ENCODE measurements at regions not wholly inside any gene's neighbourhood (a gene's known extent, or its start where the extent isn't known, plus 50 kb on each side); places are given as distances from the start of the nearest gene placed in this dataset.

DNA sequence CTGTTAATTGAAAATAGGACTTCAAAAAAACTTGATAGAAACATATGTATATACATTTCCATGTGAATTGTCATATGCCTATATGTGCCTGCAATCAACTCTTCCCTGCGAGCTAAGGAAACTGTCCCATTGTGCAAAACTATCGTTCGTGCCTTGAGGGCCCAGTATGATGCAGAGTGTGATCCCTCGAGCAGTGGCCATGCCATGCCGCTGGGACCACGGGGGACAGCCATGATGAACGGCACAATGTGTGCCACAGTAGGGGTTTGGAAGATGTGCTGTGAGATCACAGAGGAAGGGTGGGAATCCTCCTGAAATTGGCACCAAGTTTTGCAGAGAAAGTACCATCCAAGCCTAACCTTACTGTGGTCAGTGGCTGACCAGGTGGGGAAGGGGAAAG is 118.1 kb upstream of the SOX1 start:
- Mint-ChIP-seq H3K4me1 (ENCODE audit: low read depth) (no peaks in the 10 kb centered on the region), H3K27ac (no peak overlapping the region), H3K4me3 (no peak overlapping the region), H3K36me3 (no peaks in the 10 kb centered on the region), H3K9me3 (peaks cover 4% of the 10 kb centered on the region), H3K27me3 (peaks cover 7% of the 10 kb centered on the region)
- DNase-seq = no peak
- CTCF ChIA-PET = no interaction called here
- intact Hi-C loops (cut with micrococcal nuclease) = no loop called here
- POLR2A ChIA-PET = no interaction called here

DNA sequence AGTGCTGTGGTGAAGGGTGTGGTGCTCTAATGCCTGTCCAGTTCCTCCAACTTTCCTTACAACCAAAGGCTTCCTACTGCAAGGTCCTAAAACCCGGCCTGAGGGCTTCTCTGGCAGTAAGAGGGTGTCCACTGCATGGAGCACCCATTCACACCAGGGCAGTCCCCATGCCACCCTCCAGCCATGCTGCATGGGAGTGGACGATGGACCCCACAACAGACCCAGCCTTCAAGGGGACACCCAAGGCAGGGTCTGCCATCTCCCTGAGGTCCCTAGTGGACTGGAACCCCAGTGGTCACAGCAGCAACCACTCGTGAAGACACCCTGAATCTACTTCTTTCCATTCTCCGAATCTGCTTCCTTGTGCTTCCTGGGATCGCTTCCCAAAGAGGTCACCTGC is 117.6 kb upstream of the SOX1 start:
- H3K36me3 Mint-ChIP-seq = no peaks in the 10 kb centered on the region
- no peaks in the 10 kb centered on the region for H3K4me1 Mint-ChIP-seq (ENCODE audit: low read depth)
- POLR2A ChIA-PET = no interaction called here
- H3K27me3 Mint-ChIP-seq = peaks cover 7% of the 10 kb centered on the region
- CTCF ChIA-PET = no interaction called here
- H3K27ac Mint-ChIP-seq = no peak overlapping the region
- intact Hi-C loops (cut with micrococcal nuclease) = no loop called here
- H3K9me3 Mint-ChIP-seq = peaks cover 4% of the 10 kb centered on the region
- H3K4me3 Mint-ChIP-seq = no peak overlapping the region
- DNase-seq = no peak

DNA sequence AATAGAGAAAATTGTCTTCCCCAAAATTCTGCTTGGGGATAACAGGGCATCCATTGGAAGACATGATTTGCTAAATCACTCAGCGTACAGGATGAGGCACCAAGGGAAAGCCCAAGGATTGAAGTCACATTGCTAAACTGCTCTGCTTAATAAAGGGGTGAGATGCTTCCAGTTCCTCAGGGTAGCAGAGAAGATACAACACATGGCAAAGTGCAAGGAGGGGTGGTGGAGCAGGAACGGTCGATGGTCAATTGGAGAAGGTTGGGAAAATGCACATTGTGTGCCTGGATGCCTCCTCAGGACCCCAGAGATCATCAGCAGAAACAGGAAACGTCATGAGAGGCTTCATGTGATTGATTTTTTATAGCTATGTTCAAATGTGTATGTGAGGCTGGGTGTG is 116.3 kb upstream of the SOX1 start:
- Mint-ChIP-seq H3K27me3 (peaks cover 5% of the 10 kb centered on the region), H3K27ac (no peak overlapping the region), H3K36me3 (no peaks in the 10 kb centered on the region), H3K9me3 (peaks cover 4% of the 10 kb centered on the region), H3K4me1 (ENCODE audit: low read depth) (no peaks in the 10 kb centered on the region), H3K4me3 (no peak overlapping the region)
- no peak for DNase-seq
- ChIA-PET CTCF (no interaction called here), POLR2A (no interaction called here)
- intact Hi-C loops (cut with micrococcal nuclease) = no loop called here

DNA sequence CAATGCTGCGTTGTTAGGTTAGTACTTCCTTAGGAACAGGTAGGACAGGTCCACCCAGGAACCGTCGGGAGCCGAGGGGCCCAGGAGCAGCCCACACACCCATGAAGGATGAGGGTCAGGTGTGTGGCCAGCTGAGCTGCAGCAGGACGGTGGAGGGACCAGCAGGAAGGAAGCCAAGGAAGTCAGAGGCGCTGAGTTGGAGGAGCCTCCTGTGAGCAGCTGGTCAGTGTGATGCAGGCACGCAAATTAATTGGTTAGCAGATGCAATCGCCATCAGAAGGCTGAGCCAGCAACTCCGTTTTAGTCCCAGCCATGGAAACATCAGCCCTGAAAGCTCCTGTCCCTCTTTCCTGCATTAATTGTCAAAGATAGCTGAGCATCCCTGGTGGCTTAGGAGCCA is 114.9 kb upstream of the SOX1 start:
- Mint-ChIP-seq H3K9me3 (peaks cover 4% of the 10 kb centered on the region), H3K27ac (no peak overlapping the region), H3K4me3 (no peak overlapping the region), H3K36me3 (no peaks in the 10 kb centered on the region), H3K4me1 (ENCODE audit: low read depth) (no peaks in the 10 kb centered on the region), H3K27me3 (peaks cover 3% of the 10 kb centered on the region)
- ChIA-PET CTCF (no interaction called here), POLR2A (no interaction called here)
- no peak for DNase-seq
- intact Hi-C loops (cut with micrococcal nuclease) = no loop called here

DNA sequence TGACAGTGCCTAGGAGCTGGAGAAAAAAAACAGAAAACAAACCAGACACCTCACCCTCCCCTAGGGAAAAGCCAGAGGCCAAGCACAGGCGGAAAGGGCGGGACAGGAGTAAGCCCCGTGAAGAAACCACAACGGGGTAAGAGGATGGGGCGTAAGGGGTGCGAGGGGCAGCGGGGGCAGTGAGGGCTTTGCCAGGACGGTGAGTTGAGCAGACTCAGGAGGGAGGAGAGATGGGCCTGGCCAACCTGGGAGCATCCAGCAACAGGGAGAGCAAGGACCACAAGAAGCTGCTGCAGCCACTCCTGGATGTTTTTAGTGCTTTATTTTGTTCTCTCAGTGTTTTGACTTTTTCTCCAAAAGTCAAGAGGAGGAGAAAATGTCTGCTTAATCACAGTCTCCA is 114.1 kb upstream of the SOX1 start:
- CTCF ChIA-PET = no interaction called here
- intact Hi-C loops (cut with micrococcal nuclease) = no loop called here
- peaks cover 4% of the 10 kb centered on the region for H3K9me3 Mint-ChIP-seq
- DNase-seq = no peak
- H3K27ac Mint-ChIP-seq = no peak overlapping the region
- POLR2A ChIA-PET = no interaction called here
- H3K4me1 Mint-ChIP-seq (ENCODE audit: low read depth) = no peaks in the 10 kb centered on the region
- no peaks in the 10 kb centered on the region for H3K36me3 Mint-ChIP-seq
- H3K4me3 Mint-ChIP-seq = no peak overlapping the region
- peaks cover 3% of the 10 kb centered on the region for H3K27me3 Mint-ChIP-seq

DNA sequence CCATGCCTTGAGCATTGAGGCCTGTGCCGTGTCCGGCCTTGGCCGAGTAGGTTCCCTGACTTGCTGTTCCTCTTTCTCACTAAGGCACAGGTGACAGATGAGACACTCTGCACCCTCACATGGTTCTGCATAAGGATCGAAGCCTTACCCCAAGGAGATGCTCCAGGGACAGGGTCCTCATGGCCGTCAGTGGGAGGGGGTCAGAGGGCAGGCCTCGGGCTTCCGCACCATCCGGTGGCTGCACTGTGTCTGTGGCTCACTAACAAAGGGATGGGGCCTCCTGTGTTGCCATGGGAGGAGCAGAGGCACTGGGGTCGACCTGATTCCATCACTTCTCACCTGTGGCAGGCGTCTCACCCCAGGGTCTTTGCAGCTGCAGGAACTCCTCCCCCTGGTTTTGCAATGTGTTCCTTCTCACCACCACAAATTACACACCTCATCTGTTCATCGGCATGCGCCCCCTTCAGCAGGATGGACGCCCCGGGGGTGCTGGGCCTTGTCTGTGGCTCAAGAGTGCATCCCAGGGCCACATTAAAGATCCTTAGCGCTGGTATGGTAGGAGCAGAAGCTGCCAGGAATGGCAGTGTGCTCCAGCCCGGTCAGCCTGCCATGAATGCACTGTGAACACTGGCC is 113.3 kb upstream of the SOX1 start:
- H3K4me1 Mint-ChIP-seq (ENCODE audit: low read depth) = no peaks in the 10 kb centered on the region
- ChIA-PET POLR2A (no interaction called here), CTCF (no interaction called here)
- no peak overlapping the region for H3K27ac Mint-ChIP-seq
- no peak overlapping the region for H3K4me3 Mint-ChIP-seq
- no peaks in the 10 kb centered on the region for H3K36me3 Mint-ChIP-seq
- no peaks in the 10 kb centered on the region for H3K27me3 Mint-ChIP-seq
- DNase-seq = no peak
- peaks cover 4% of the 10 kb centered on the region for H3K9me3 Mint-ChIP-seq
- intact Hi-C loops (cut with micrococcal nuclease) = no loop called here

DNA sequence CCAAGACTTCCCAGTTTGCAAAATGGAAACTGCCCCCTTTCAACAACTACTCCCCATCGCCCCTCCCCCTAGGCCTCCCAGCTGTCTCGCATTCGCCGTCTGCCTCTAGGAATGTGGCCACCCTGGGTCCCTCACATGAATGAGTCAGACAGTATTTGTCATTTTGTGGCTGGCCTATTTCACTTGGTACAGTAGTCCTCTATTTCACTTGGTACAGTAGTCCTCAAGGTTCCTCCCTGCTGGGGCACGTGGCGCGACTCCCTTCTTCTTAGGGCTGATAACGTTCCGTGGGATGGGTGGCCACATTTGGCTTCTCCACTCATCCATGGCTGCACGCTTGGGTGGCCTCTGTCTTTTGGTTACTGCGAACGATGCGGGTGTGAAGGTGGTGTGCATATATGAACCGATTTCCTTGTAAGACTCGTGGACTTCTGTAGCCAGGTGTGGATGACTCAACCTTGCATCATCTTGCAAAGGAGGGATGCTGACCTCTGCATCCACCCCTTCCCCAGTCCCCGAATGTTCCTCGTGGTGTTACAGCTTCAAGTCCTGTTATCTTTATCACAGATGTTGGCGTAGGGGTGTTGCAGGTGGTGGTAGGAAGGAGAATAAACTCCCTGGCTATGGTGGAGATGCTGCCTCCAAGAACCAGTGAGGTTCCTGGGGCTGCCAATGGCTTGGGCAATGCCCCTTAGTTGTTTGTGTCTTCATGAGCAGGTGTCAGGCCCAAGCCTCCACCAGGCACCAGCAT is 112.1 kb upstream of the SOX1 start:
- no peak overlapping the region for H3K4me3 Mint-ChIP-seq
- no peaks in the 10 kb centered on the region for H3K4me1 Mint-ChIP-seq (ENCODE audit: low read depth)
- H3K9me3 Mint-ChIP-seq = peaks cover 4% of the 10 kb centered on the region
- intact Hi-C loops (cut with micrococcal nuclease) = no loop called here
- no peak for DNase-seq
- POLR2A ChIA-PET = no interaction called here
- CTCF ChIA-PET = no interaction called here
- no peak overlapping the region for H3K27ac Mint-ChIP-seq
- H3K36me3 Mint-ChIP-seq = no peaks in the 10 kb centered on the region
- H3K27me3 Mint-ChIP-seq = no peaks in the 10 kb centered on the region

DNA sequence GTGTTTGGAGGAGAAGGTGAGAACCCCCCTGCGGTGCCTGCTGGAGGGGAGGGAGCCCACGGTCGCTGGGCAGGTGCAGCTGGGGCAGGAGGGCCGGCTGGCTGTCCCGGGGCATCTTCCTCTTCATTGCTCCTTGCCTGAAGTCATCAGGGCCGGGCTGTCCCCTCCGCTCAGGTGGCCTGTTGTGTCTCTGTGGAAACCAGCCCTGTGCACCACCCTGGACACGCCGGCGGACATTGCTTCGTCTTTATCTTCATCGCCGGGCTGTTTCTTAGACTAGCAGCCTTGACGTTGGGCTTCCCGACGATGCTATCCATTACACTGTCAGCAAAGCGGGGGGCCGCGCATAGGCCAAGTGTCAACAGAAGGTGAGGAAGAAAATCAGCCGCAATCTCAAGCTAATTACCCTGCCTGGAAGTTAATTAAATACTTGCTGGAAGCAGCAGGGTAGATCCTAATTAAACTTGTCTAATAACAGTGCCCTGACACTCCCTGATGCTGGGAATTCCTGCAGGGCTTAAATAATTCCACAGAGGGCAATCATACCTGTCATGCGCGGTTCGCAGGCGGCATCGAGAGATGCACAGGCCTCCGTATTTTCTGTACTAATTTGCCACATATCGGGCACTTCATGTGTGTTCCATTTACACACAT is 111.4 kb upstream of the SOX1 start:
- no peak for DNase-seq
- H3K27ac Mint-ChIP-seq = no peak overlapping the region
- intact Hi-C loops (cut with micrococcal nuclease) = no loop called here
- H3K4me3 Mint-ChIP-seq = no peak overlapping the region
- CTCF ChIA-PET = no interaction called here
- no peaks in the 10 kb centered on the region for H3K4me1 Mint-ChIP-seq (ENCODE audit: low read depth)
- POLR2A ChIA-PET = no interaction called here
- H3K36me3 Mint-ChIP-seq = no peaks in the 10 kb centered on the region
- peaks cover 4% of the 10 kb centered on the region for H3K9me3 Mint-ChIP-seq
- no peaks in the 10 kb centered on the region for H3K27me3 Mint-ChIP-seq

DNA sequence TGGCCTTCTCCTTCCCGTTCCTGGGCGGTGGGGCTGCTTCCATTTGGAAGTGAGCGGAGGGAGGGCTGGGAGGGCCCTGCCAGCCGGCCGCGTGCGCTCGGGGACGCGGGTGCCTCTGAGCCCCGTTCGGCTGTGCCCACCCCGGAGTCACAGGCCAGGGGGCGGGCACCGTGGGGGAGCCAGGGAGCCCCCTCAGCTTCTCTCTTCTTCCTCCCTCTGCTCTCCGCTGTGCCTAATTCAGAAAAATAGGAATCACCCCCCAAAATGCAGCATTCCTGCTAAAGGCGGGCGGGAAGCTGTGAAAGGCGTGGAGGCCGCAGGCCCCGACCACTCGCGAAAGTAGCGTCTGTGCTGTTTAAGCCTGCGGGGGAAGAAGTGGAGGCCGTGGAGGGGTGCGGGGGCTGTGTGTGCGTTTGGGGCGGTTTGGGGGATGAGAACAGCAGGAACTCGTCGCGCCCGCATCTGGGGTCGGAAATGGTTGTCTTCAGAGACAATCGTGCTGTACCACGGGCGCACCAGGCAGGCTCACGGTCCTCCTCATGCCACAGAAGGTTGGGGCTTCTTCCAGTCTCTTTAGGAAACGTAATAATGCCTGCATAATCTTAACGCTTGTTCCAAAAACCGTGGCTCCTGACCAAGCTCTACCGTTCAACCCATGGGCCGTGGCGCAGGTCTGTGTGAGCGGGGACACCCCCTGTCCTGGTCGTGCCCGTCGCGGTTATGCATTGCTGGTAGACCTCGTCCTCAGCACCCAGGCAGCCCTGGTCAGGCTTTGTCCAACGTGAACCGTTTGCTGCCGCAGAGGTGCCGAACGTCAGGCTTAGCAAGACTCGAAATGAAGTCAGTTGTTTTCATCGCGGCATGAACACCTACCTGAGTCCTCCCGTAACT is 110.4 kb upstream of the SOX1 start:
- DNase-seq = no peak
- POLR2A ChIA-PET = no interaction called here
- Mint-ChIP-seq H3K4me3 (no peak overlapping the region), H3K27ac (no peak overlapping the region), H3K27me3 (no peaks in the 10 kb centered on the region), H3K36me3 (no peaks in the 10 kb centered on the region), H3K4me1 (ENCODE audit: low read depth) (no peaks in the 10 kb centered on the region), H3K9me3 (no peaks in the 10 kb centered on the region)
- intact Hi-C loops (cut with micrococcal nuclease) = no loop called here
- CTCF ChIA-PET = no interaction called here

DNA sequence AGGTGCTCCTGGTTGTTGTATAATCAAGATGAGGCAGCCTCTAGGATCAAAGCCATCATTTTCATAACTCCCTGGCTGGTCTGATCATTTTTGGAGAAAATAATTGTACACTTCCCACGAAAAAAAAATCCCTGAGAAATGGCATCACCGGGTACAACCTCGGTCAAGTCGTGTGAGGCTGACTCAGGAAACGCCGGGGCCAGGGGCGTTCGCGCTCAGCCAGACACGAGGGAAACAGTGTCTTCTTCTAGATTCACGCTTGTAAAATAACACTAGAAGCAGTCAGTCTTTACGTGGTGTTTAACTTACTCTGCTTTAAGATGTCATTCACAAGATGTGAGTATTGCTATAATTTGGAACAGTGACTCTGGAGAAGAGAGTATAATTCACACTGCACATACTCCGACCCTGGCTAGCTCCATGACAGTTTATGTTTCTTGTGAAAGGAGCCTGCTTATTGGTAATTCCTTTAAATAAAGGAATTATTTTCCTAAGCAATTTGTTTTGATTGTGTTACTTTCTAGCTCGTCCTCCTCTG is 109.0 kb upstream of the SOX1 start:
- POLR2A ChIA-PET = no interaction called here
- H3K36me3 Mint-ChIP-seq = no peaks in the 10 kb centered on the region
- CTCF ChIA-PET = no interaction called here

DNA sequence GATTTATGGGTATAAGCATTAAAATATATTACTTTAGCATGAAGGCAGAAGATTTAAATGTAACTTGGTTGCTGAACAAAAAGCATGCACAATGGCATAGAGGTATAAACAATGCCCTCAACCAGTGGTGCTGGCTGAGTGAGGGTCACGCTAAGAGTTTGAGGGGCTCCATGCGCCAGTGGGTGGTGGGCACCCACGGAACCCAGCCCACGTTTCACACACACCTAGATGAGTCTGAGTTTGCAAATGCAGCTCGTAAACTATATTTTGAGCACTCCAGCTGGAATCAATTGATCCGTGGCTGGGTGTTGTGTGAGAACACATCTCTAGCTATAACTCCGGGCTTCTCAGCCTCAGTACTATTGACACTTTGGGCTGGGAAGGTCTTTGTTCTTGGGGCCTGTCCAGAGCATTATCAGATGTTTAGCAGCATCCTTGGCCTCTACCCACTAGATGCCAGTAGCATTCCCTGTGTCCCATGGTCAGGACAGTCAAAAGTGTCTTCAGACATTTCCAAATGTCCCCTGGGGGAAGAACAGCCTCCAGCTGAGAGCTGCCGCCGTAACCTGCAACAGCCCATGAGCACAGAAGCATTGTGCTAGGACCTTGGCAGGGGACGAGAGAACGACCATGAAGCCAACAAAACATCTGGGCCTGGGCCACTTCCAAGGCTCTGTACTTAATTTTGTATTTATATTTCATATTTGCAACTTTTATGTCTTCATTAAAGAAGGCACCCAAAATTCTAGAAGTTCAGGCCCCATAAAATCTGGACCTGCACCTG is 108.1 kb upstream of the SOX1 start:
- no peaks in the 10 kb centered on the region for H3K9me3 Mint-ChIP-seq
- no peaks in the 10 kb centered on the region for H3K27me3 Mint-ChIP-seq
- H3K4me1 Mint-ChIP-seq (ENCODE audit: low read depth) = no peaks in the 10 kb centered on the region
- ChIA-PET CTCF (no interaction called here), POLR2A (no interaction called here)
- intact Hi-C loops (cut with micrococcal nuclease) = no loop called here
- H3K27ac Mint-ChIP-seq = no peak overlapping the region
- DNase-seq = no peak
- H3K36me3 Mint-ChIP-seq = no peaks in the 10 kb centered on the region
- no peak overlapping the region for H3K4me3 Mint-ChIP-seq

More for the DNA sequence above, 109.0 kb upstream of the SOX1 start:
- Mint-ChIP-seq H3K4me3 (no peak overlapping the region), H3K27ac (no peak overlapping the region), H3K27me3 (no peaks in the 10 kb centered on the region), H3K4me1 (ENCODE audit: low read depth) (no peaks in the 10 kb centered on the region), H3K9me3 (no peaks in the 10 kb centered on the region)
- no peak for DNase-seq
- intact Hi-C loops (cut with micrococcal nuclease) = no loop called here
